NB4 (cell line): ENCODE measurements at regions not wholly inside any gene's neighbourhood (a gene's known extent, or its start where the extent isn't known, plus 50 kb on each side); places are given as distances from the start of the nearest gene placed in this dataset.

Experiments
- DNase-seq: peaks from one replicate; pipeline ENCODE4 v3.0.0; 2010; ENCODE audit warnings: low read depth
- H3K4me3 ChIP-seq: one replicate; pipeline ENCODE4 v1.5.1; 2011; ENCODE audit warnings: mild to moderate bottlenecking, low read depth, low read length, moderate library complexity
- MYC ChIP-seq: IDR thresholded peaks from 2 replicates; pipeline ENCODE4 v1.6.1; 2011; ENCODE audit warnings: low read depth, low read length
- POLR2A ChIP-seq: IDR thresholded peaks from 2 replicates; pipeline ENCODE4 v1.6.1; 2011; ENCODE audit warnings: mild to moderate bottlenecking; ENCODE audit not compliant: insufficient read length; ENCODE audit errors: extremely low read depth
- TF ChIP-seq, protein P1 (sequence below): IDR thresholded peaks from 2 replicates; pipeline ENCODE4 v1.6.1; 2011; ENCODE audit warnings: low read depth, low read length
- TF ChIP-seq, protein P2 (sequence below): IDR thresholded peaks from one replicate; pipeline ENCODE4 v1.5.1; 2012; ENCODE audit warnings: low read depth, low read length

DNA sequence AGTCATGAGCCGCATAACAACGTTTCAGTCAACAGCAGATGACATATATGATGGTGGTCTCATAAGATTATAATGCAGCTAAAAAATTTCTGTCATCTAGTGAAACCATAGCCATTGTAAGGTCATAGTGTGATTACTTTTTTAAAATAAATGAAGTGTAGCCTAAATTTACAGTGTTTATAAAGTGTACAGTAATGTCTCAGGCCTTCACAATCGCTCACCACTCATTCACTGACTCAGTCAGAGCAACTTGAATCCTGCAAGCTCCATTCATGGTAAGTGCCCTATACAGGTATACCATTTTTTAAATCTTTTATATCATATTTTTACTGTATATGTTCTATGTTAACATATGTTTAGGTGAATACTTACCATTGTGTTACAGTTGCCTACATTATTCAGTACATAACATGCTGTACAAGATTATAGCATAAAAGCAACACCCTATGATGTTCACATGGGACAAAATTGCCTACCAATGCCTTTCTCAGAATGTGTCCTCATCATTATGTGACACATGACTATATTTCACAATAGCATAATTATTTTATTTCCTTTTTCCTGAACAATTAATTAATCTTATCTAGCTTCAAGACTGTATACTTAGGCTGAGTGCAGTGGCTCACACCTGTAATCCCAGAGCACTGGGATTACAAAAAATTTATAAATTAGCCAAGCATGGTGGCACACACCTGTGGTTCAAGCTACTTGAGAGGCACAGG lies 1115.9 kb upstream of the ZEB2 start:
- H3K4me3 ChIP-seq, result no peak overlapping the region
- DNase-seq, result no peak
- TF ChIP-seq MYC (no peak), POLR2A (no peak)
- TF ChIP-seq, protein P1, sequence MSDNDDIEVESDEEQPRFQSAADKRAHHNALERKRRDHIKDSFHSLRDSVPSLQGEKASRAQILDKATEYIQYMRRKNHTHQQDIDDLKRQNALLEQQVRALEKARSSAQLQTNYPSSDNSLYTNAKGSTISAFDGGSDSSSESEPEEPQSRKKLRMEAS, result no peak
- TF ChIP-seq, protein P2, sequence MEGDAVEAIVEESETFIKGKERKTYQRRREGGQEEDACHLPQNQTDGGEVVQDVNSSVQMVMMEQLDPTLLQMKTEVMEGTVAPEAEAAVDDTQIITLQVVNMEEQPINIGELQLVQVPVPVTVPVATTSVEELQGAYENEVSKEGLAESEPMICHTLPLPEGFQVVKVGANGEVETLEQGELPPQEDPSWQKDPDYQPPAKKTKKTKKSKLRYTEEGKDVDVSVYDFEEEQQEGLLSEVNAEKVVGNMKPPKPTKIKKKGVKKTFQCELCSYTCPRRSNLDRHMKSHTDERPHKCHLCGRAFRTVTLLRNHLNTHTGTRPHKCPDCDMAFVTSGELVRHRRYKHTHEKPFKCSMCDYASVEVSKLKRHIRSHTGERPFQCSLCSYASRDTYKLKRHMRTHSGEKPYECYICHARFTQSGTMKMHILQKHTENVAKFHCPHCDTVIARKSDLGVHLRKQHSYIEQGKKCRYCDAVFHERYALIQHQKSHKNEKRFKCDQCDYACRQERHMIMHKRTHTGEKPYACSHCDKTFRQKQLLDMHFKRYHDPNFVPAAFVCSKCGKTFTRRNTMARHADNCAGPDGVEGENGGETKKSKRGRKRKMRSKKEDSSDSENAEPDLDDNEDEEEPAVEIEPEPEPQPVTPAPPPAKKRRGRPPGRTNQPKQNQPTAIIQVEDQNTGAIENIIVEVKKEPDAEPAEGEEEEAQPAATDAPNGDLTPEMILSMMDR, result no peak

DNA sequence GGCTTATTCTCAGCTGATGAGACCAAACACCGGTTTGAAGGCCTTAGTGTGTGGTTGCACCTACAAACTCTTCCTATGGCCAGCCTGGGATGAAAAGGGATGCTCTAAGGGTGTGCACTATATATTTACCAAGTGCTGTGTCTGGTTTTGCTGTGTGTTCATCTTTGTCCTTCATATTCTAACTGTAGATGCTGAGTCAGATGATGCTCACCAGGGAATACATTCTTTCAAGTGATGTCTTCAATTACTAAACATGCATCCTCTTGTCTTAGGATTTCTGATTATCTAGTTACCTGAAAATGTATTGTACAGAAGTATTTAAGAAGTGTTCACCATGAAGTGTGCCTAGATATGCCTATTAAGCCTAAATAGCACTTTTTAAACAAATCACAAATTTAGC lies 1111.6 kb upstream of the ZEB2 start:
- TF ChIP-seq MYC (no peak), POLR2A (no peak)
- TF ChIP-seq, protein P1, result no peak
- TF ChIP-seq, protein P2, result no peak
- no peak for DNase-seq

DNA sequence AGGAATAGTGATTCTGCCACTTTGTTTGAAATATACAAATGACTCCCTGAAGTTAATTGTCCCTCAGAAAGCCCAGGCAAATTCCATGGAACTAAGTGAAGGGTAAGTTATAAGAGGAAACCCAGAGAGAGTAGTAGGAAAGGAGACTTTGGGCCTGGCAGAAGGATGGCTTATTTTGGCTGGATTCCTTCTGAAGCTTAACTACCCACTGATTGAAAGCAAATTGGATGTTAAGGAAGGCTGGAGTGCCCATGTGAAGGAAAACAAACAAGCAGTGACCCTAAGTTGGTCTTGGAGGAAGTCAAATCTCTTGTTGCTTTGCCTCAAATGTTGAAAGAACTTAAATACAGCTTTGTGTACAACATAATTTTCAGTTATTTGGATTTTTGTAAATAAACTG lies 1106.4 kb upstream of the ZEB2 start:
- no peak overlapping the region for H3K4me3 ChIP-seq
- TF ChIP-seq POLR2A (no peak), MYC (no peak)
- TF ChIP-seq, protein P1, result no peak
- TF ChIP-seq, protein P2, result no peak
- no peak for DNase-seq

More for the DNA sequence above, 1111.6 kb upstream of the ZEB2 start:
- H3K4me3 ChIP-seq, result no peak overlapping the region

DNA sequence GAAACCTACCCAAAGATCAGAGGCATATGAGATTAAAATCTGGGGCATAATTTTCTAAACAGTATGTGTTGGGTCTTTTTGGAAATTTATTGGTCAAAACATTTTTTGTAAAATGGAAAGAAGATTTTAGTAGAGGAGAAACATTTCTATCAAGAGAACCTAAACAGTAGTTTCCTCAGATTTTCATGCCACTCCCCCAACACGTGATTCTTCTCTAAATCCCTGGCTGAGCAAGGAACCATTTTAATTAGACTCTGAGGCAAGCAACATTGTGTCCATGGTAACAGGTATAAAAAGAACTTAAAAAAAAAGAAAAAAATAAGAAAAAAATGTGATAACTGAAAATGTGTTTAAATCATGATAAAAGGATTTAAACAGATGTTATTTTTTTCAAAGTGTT lies 1105.2 kb upstream of the ZEB2 start:
- TF ChIP-seq, protein P1, result no peak
- no peak for TF ChIP-seq MYC
- TF ChIP-seq, protein P2, result no peak
- no peak for TF ChIP-seq POLR2A
- no peak for DNase-seq
- H3K4me3 ChIP-seq, result no peak overlapping the region

DNA sequence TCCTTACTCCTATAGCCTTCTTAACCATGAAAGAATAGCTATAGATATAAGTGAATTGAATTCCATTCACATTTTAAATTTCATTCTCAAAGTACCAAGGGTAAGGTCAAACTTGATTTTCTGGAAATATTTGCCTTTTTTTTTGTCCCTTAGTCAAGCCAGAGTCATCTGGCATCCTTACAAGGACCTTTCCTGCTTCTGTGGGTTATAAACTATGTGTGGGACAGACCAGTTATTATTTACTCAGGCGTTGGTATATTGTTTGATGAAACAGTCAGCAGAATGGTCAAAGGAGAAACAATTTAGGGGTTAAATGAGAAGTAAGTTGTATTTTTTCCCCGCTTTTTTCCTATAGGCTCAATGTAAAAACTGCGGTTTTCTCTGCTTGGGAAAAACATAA lies 1103.2 kb upstream of the ZEB2 start:
- no peak overlapping the region for H3K4me3 ChIP-seq
- DNase-seq, result no peak
- TF ChIP-seq, protein P2, result no peak
- no peak for TF ChIP-seq POLR2A
- no peak for TF ChIP-seq MYC
- TF ChIP-seq, protein P1, result no peak

DNA sequence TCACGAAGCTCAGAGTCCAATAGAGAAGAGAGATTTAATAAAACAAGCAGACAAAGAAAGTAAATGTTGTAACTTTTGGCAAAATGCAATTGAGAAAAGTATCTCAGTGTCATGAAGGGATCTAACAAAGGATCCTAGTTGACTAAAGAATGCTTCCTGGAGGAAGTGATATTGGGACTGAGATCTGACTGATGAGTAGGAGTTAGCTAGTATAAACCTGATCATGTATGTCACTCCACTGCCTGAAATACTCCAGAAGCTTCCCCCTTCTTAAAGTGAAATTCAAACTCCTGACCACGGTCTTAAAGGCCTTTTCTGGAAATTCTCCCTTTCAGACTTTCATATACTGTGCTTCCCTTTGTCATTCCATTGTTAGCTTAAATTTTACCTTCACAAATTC lies 1102.4 kb upstream of the ZEB2 start:
- TF ChIP-seq POLR2A (no peak), MYC (no peak)
- TF ChIP-seq, protein P1, result no peak
- TF ChIP-seq, protein P2, result no peak
- H3K4me3 ChIP-seq, result no peak overlapping the region
- DNase-seq, result no peak
